ENCODE measurements at regions not wholly inside any gene's neighbourhood (a gene's known extent, or its start where the extent isn't known, plus 50 kb on each side); places are given as distances from the start of the nearest gene placed in this dataset.

DNA sequence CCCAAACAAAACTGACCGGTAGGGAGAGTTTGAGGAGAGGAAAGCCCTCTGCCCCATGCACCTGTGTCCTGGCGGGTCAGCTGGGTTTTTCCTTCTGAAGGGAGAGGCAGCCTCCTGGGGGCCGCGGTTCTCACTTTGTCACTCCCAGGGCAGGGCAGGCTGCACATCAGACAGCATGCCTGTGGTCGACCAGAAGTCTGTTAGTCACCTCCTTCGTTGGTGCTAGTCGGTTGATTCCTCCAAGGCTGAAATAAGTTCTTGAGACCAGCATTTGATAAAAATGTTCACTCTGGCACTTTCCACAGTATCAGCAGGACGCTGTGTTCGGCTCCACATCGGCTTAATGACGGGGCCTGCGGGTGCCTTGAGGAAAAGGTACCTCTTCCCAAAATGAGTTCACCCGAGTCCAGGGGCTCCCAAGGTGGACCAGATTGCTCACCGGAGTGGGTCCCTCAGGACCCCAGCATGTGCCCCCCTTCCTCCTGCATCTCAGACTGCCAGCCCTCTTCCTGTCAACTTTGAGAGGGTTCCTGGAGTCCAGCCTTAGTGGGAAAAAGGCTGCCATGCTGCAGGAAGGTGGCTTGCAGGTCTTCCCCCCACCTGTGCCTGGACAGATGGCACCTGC is 373.7 kb upstream of the B3GAT1 start:
- Mint-ChIP-seq H3K4me1 (ENCODE audit: low read depth) (no peaks in the 10 kb centered on the region), H3K4me3 (no peak overlapping the region), H3K27ac (no peak overlapping the region), H3K36me3 (ENCODE audit: low read depth) (no peaks in the 10 kb centered on the region), H3K9me3 (no peaks in the 10 kb centered on the region), H3K27me3 (peaks cover 30% of the 10 kb centered on the region)
- DNase-seq: no peak

DNA sequence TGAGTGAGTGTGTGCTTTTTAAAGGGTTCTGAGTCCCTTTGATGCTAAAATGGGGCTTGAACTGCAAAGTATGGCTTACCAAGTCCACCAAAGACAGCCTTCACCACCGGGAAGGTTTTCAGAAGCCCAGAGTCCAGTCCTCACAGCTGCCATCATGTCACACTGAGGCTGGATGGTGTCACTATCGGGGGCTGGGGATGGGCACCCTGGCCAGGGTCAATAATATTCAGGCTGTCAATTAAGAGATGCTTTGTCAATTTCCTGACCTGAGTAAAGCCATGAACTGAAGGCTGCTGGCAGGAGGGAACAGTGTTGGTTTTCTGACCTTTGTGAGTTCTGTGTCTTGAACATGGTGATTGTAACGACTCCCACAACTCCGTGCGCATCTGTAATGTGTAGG is 373.0 kb upstream of the B3GAT1 start:
- no peaks in the 10 kb centered on the region for H3K9me3 Mint-ChIP-seq

DNA sequence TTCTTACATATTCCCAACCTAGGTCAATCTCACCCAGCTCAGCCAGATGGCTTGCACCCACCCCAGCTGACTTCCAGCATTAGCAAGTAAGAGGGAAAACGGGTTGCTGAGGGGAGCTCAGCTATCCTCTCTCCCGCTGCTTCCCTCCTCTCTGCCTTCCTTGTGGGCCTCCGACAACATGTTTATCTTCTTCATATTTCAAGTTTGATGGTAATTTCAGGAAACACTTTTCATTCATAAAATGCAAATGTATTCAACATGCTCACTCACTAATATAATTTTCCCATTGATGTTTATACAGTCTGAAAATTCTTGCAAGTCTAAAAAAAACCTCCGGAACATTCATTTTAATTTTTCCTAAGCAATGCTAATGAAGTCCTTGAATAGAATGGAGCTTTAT is 372.5 kb upstream of the B3GAT1 start:
- DNase-seq: no peak
- no peaks in the 10 kb centered on the region for H3K4me1 Mint-ChIP-seq (ENCODE audit: low read depth)
- no peak overlapping the region for H3K4me3 Mint-ChIP-seq
- no peaks in the 10 kb centered on the region for H3K9me3 Mint-ChIP-seq
- no peaks in the 10 kb centered on the region for H3K36me3 Mint-ChIP-seq (ENCODE audit: low read depth)
- peaks cover 33% of the 10 kb centered on the region for H3K27me3 Mint-ChIP-seq
- no peak overlapping the region for H3K27ac Mint-ChIP-seq

More for the DNA sequence above, 373.0 kb upstream of the B3GAT1 start:
- Mint-ChIP-seq H3K36me3 (ENCODE audit: low read depth) (no peaks in the 10 kb centered on the region), H3K27ac (no peak overlapping the region), H3K4me1 (ENCODE audit: low read depth) (no peaks in the 10 kb centered on the region), H3K4me3 (no peak overlapping the region), H3K27me3 (peaks cover 33% of the 10 kb centered on the region)
- DNase-seq: no peak

DNA sequence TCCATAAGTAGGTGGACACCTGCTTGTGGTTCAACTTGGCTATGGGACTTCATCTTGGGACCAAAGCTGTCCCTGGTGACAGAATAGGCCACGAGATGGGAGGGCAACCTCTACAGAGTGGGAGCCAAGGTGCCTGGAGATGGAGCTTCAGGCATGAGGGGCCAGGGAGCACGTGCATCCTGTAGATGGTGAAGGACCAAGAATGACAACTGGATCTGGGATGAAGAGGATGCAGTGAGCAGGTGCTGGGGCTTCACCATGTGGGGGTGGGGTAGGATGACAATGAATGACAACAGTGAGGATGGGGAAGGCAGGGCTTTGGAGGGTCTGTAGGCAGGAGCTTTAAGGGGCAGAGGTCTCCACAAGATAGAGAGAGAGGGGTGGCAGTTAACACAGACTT is 372.0 kb upstream of the B3GAT1 start:
- DNase-seq: no peak
- H3K27ac Mint-ChIP-seq: no peak overlapping the region
- peaks cover 33% of the 10 kb centered on the region for H3K27me3 Mint-ChIP-seq
- no peaks in the 10 kb centered on the region for H3K36me3 Mint-ChIP-seq (ENCODE audit: low read depth)
- H3K4me3 Mint-ChIP-seq: no peak overlapping the region
- H3K9me3 Mint-ChIP-seq: no peaks in the 10 kb centered on the region
- no peaks in the 10 kb centered on the region for H3K4me1 Mint-ChIP-seq (ENCODE audit: low read depth)

DNA sequence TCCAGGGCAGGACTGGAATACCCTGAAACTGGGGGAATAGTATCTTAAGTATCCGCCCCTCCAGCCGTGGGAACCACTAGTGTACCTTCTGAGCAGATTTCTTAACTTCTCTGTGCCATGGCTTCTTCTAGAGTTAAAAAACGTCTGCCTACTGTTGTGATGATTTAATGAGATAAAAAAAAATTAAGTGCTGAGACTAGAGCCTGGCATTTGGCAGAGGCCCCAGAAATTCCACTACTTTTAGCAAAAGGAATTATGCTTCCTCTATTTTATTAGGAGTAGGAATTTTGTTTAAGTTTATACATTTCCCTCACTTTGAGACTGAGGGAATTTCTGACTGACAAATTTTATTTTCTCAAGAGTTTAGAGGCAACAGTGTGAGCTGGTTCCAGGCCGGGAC is 371.2 kb upstream of the B3GAT1 start:
- H3K36me3 Mint-ChIP-seq (ENCODE audit: low read depth): no peaks in the 10 kb centered on the region
- no peak for DNase-seq
- no peak overlapping the region for H3K4me3 Mint-ChIP-seq
- no peaks in the 10 kb centered on the region for H3K4me1 Mint-ChIP-seq (ENCODE audit: low read depth)
- H3K27ac Mint-ChIP-seq: no peak overlapping the region
- no peaks in the 10 kb centered on the region for H3K9me3 Mint-ChIP-seq
- H3K27me3 Mint-ChIP-seq: peaks cover 33% of the 10 kb centered on the region

DNA sequence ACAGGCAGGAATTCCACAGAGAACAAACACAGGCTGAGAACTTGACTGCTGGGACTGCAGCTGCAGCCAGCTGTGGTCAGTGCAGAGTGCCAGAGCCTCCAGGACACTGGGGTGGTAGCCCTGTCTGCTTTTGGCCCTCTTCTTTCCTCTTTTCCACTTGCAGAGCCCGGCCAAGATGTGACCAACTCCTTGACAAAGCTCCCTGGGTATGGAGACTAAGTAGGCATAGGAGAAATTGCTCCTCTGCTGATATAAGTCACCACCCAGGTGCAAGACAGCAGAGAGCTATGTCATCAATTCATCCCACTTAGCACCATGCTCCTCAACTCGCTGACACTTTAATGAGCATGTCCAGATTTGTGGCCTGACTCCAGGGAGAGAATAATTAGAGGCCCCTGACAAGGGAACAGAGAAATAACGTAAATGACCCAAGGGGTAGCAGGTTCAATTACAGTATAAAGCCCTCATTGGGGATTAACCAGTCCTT is 369.4 kb upstream of the B3GAT1 start:
- no peaks in the 10 kb centered on the region for H3K36me3 Mint-ChIP-seq (ENCODE audit: low read depth)
- H3K4me1 Mint-ChIP-seq (ENCODE audit: low read depth): no peaks in the 10 kb centered on the region
- H3K27ac Mint-ChIP-seq: no peak overlapping the region
- no peaks in the 10 kb centered on the region for H3K9me3 Mint-ChIP-seq
- H3K27me3 Mint-ChIP-seq: peaks cover 32% of the 10 kb centered on the region
- H3K4me3 Mint-ChIP-seq: no peak overlapping the region
- no peak for DNase-seq

DNA sequence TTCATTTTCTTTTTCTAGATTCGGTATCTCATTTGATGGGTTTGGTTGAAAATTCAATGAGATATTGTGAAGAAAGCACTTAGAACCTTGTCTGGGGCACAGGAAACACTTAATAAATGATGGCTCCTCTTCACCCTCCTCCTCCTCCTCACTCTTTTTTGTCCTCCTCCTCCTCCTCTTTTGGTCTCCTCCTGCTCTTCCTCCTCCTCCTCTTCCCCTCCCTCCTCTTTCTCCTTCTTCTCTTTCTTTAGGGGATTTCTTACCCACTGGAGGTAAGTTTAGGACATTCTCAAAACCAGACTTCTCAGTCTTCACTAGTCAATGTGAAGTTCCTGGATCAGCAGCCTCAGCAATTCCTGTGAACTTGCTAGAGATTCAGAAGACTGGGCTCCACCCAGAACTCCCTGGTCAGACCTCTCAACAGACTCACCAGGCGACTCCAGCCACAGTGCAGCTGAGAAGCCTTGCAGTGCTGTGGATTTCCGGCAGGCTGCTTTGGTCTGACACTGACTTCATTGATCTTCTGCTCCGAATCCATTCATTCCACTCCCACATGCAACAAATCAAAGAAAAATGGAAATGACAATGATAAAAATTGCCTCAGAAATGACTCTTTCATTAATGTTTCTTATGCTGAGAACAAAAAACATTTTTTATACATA is 368.6 kb upstream of the B3GAT1 start:
- Mint-ChIP-seq H3K27ac (no peak overlapping the region), H3K4me3 (no peak overlapping the region), H3K9me3 (no peaks in the 10 kb centered on the region)

DNA sequence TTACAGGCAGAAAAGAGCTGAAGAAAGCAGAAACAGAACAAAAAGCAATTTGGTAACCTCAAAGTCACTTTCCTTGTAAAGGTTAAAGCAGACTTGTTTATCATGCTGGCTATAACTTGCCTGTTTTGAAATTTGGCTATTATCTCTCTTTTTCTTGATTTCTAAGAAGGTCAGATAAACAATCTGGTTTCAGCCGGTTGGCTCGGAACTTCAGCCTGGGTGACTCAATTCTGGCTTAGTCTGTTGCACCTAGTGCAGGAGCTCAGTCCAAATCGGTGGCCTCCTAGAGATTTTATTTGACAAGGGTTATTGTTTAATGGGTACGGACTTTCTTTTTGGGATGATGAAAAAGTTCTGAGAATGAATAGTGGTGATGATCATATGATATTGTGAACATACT is 367.1 kb upstream of the B3GAT1 start:
- H3K4me3 Mint-ChIP-seq: no peak overlapping the region
- no peak overlapping the region for H3K27ac Mint-ChIP-seq
- no peaks in the 10 kb centered on the region for H3K36me3 Mint-ChIP-seq (ENCODE audit: low read depth)
- DNase-seq: no peak
- H3K4me1 Mint-ChIP-seq (ENCODE audit: low read depth): no peaks in the 10 kb centered on the region
- peaks cover 27% of the 10 kb centered on the region for H3K27me3 Mint-ChIP-seq
- no peaks in the 10 kb centered on the region for H3K9me3 Mint-ChIP-seq

More for the DNA sequence above, 368.6 kb upstream of the B3GAT1 start:
- Mint-ChIP-seq H3K27me3 (peaks cover 34% of the 10 kb centered on the region), H3K4me1 (ENCODE audit: low read depth) (no peaks in the 10 kb centered on the region), H3K36me3 (ENCODE audit: low read depth) (no peaks in the 10 kb centered on the region)
- no peak for DNase-seq

DNA sequence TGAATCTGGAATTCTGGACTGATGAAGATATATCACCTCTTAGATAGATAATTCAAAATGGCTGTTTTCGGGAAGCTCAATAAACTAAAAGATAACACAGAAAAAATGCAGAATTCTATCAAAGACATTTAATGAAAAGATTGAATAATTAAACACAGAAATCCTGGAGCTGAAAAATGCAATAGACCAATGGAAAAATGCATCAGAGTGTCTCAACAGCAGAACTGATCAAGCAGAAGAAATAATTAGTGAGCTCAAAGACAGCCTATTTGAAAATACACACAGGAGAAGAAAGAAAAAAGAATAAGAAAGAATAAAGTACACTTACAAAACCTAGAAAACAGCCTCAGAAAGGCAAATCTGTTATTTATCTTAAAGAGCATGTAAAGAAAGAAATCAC is 356.4 kb upstream of the B3GAT1 start:
- Mint-ChIP-seq H3K27me3 (peaks cover 15% of the 10 kb centered on the region), H3K36me3 (ENCODE audit: low read depth) (no peaks in the 10 kb centered on the region), H3K4me3 (no peak overlapping the region), H3K27ac (no peak overlapping the region), H3K4me1 (ENCODE audit: low read depth) (no peaks in the 10 kb centered on the region), H3K9me3 (peaks cover 26% of the 10 kb centered on the region)
- no peak for DNase-seq

DNA sequence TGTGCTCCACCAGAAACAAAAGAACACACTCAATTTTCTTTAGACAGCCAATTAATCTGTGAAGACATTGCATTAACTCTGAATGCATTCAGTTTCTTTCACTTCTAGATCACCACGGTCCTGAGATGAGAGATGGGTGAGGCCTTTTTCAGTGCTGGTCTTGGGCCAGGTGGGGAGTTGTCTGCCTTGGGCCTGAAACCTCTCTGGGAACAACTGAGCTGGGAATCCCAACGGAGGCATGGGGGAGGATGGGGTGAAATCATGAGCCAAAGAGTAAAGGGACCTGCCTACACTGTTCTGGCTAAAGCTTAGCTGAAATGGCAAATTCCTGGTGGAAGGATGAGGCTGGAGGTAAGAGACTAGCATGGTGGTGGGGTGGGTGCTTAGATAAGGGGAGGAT is 353.5 kb upstream of the B3GAT1 start:
- Mint-ChIP-seq H3K9me3 (peaks cover 15% of the 10 kb centered on the region), H3K36me3 (ENCODE audit: low read depth) (peaks cover 3% of the 10 kb centered on the region), H3K4me1 (ENCODE audit: low read depth) (no peaks in the 10 kb centered on the region), H3K4me3 (no peak overlapping the region), H3K27me3 (peaks cover 19% of the 10 kb centered on the region), H3K27ac (no peak overlapping the region)
- no peak for DNase-seq

DNA sequence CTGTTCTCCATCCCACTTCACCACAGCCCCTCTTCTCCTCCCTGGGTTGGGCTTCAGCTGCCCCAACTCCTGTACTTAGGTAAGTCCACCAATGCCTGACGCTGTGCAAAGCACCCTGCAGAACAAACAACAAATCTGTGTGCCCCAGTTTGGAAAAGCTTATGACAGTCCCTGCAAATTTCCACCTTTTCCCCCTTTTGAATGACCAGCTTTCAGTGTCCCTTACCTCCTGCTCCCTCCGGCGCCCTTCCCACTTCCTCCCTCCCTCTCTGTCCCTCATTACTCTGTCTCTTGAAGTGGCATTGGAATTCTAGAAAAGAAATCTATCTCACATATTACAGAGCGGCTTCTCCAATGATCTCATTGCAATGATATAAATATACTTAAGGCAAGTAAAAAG is 352.9 kb upstream of the B3GAT1 start:
- Mint-ChIP-seq H3K36me3 (ENCODE audit: low read depth) (peaks cover 3% of the 10 kb centered on the region), H3K27me3 (peaks cover 19% of the 10 kb centered on the region), H3K4me1 (ENCODE audit: low read depth) (no peaks in the 10 kb centered on the region), H3K9me3 (peaks cover 15% of the 10 kb centered on the region), H3K27ac (no peak overlapping the region), H3K4me3 (no peak overlapping the region)
- DNase-seq: no peak

DNA sequence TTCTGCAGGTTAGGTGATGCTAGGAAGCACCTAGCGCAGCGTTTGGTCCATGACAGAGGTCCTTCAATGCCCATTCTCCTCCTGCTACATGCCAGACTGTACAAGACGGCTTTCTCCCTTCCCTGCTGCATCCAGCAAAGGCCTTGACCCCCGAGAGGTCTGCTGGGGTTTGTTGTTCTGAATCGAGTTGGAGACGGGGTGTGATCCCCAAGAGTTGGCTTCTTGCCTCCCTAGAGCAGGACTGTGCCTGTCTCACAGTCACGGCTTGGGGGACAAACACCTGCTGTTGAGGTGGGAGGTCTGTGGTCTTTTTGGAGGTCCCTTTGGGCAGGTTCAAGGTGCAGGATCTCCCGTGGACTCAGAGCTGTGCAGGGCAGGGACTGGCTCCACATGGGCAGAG is 352.3 kb upstream of the B3GAT1 start:
- H3K36me3 Mint-ChIP-seq (ENCODE audit: low read depth): peaks cover 3% of the 10 kb centered on the region
- no peaks in the 10 kb centered on the region for H3K4me1 Mint-ChIP-seq (ENCODE audit: low read depth)
- H3K4me3 Mint-ChIP-seq: no peak overlapping the region
- H3K27ac Mint-ChIP-seq: no peak overlapping the region
- peaks cover 15% of the 10 kb centered on the region for H3K9me3 Mint-ChIP-seq
- DNase-seq: no peak
- H3K27me3 Mint-ChIP-seq: peaks cover 19% of the 10 kb centered on the region

DNA sequence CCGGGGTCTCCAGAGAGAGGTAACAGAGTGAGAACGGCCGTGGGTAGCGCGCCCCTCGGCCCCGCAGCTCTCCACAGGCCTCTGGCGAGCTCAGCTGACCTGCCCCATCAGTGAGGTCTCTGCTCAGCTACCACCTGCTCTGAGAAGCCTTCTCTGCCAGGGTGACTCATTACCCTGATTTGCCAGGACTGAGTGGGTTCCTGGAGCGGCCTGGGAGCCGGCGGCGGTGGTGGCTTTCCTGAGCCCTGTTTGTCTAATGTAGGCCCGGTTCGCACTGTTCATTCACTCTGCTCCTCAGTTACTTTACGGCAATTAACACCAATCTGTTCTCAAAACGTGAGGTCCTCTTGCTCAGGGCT is 351.0 kb upstream of the B3GAT1 start:
- Mint-ChIP-seq H3K27ac (no peak overlapping the region), H3K4me3 (peak overlapping the region; percentile 71), H3K9me3 (peaks cover 4% of the 10 kb centered on the region), H3K27me3 (peaks cover 19% of the 10 kb centered on the region), H3K36me3 (ENCODE audit: low read depth) (peaks cover 3% of the 10 kb centered on the region), H3K4me1 (ENCODE audit: low read depth) (no peaks in the 10 kb centered on the region)
- DNase-seq: no peak

DNA sequence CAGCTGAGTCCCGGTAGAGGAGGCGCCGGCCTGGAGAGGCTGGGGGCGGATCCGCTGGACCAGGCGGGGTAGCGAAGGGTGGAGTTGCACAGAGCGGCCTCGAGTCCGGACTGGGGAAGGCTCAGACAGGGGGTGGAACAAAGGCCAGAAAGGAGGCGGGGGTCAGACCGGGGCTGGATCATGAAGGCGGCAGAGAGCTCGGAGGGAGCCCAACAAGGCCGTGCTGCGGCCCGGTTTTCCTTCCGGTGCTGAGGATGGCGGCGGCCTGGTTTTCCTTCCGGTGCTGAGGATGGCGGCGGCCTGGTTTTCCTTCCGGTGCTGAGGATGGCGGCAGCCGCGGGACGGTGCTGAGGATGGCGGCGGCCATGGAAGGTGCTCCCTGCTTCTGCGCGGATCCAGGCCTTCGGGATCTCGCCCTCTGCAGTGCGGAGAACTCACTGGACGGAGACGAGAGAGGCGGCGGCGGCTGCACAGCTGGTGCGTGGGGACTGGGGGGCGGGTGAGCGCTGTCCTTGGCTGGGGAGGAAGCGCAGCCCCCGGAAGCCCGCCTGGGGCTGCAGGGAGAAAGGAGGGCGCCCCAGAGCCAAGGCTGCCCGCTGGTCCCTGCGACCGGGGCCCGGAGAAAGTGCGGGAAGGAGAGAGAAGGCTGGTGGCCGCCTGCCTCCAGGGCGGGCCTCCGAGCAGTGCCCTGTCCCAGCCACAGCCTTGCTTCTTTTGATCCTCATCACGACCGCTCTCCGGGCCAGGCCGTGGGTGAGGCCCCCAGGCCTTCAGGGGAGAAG is 350.4 kb upstream of the B3GAT1 start:
- DNase-seq: peak; percentile 50
- peaks cover 4% of the 10 kb centered on the region for H3K9me3 Mint-ChIP-seq
- peaks cover 19% of the 10 kb centered on the region for H3K27me3 Mint-ChIP-seq
- peak overlapping the region; percentile 66 for H3K27ac Mint-ChIP-seq
- H3K36me3 Mint-ChIP-seq (ENCODE audit: low read depth): peaks cover 3% of the 10 kb centered on the region
- no peaks in the 10 kb centered on the region for H3K4me1 Mint-ChIP-seq (ENCODE audit: low read depth)
- H3K4me3 Mint-ChIP-seq: peak overlapping the region; percentile 71

DNA sequence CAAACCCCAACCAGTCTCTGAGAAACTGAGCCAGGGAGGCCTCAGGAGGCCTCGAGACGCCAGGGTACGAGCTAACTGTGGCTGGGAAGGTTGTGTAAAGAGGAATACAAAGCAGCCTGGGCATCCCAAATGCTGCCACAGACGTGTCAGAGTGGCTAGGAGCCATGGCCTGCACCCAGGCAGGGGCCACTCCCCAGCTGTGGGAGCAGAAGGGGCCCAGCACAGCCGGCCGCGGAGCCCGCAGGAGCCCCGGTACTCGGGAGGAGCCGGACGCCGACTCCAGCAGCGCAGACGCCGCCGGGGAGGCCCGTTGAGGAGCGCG is 349.8 kb upstream of the B3GAT1 start:
- Mint-ChIP-seq H3K27ac (peak overlapping the region; percentile 66), H3K4me1 (ENCODE audit: low read depth) (no peaks in the 10 kb centered on the region), H3K36me3 (ENCODE audit: low read depth) (peaks cover 3% of the 10 kb centered on the region), H3K4me3 (peak overlapping the region; percentile 71), H3K9me3 (peaks cover 2% of the 10 kb centered on the region), H3K27me3 (peaks cover 22% of the 10 kb centered on the region)
- no peak for DNase-seq

Measured in activated T-cell treated with anti-CD3 and anti-CD28 coated beads, Interleukin-2, amount 50 U/mL, for 24 hours (primary cell).